HCT116 (cell line): ENCODE measurements at regions not wholly inside any gene's neighbourhood (a gene's known extent, or its start where the extent isn't known, plus 50 kb on each side); places are given as distances from the start of the nearest gene placed in this dataset.

Experiments
- ATAC-seq: fragments of 200-7000 bp; cut with Tn5 transposase; 2 replicates; pipeline ENCODE4 v1.9.1; 2020; ENCODE audit warnings: mild to moderate bottlenecking, moderate library complexity
- BruUV-seq: library from RNA; stranded (reverse); fragments of 400-500 nt; replicated peaks from 2 replicates; lab custom pipeline; 2021; lab: Mats Ljungman, UMichigan
- CTCF ChIA-PET: fragments of 300-600 bp; sonication (Branson Sonifier 250); formaldehyde crosslinking; loops from one replicate; lab custom pipeline; 2021; ENCODE audit warnings: antibody characterized with exemption; lab: Charles Lee
- POLR2A ChIA-PET: fragments of 300-600, 350-600 bp; sonication (Branson Sonifier 250); formaldehyde crosslinking; loops from one replicate; lab custom pipeline; 2021; ENCODE audit warnings: antibody characterized with exemption; lab: Charles Lee
- RAD21 ChIA-PET, 2 experiments: fragments of 300-600 bp; sonication (Branson Sonifier 250); formaldehyde crosslinking; loops; one replicate each; lab custom pipeline; 2023; ENCODE audit warnings: low total read pairs in 2 of 2; ENCODE audit not compliant: uncharacterized antibody in 2 of 2, unreplicated experiment in 2 of 2, low non-redundant PET in 1 of 2; lab: Charles Lee
- DNase-seq: peaks from one replicate; pipeline ENCODE4 v3.0.0-alpha.2; 2010; ENCODE audit warnings: low read depth, low spot score
- H2AFZ ChIP-seq: fragments of 200-600 bp; shearing (Covaris generic), sonication (generic); 2 replicates; pipeline ENCODE4 v1.6.1; 2017; ENCODE audit warnings: low read depth, mixed run types, mixed read lengths, antibody characterized with exemption, low read length; ENCODE audit not compliant: poor library complexity, severe bottlenecking
- H3K27ac ChIP-seq: 2 replicates; pipeline ENCODE4 v1.5.1; 2012; ENCODE audit warnings: low read depth, low read length
- H3K27me3 ChIP-seq: fragments of 200-600 bp; sonication (generic); 2 replicates; pipeline ENCODE4 v1.6.1; 2016; ENCODE audit warnings: mixed run types, low read length, mixed read lengths; ENCODE audit not compliant: insufficient read depth
- H3K36me3 ChIP-seq, 2 experiments: fragments of 200-500 bp in 1 of 2; fragments of 200-600 bp in 1 of 2; sonication (Bioruptor generic) in 1 of 2; sonication (generic) in 1 of 2; 2 replicates each; pipeline versions ENCODE4 v1.5.1 to v1.6.1; 2014 to 2016; ENCODE audit warnings: low read length in 2 of 2, inconsistent platforms in 1 of 2, mixed read lengths in 1 of 2, mixed run types in 1 of 2; ENCODE audit not compliant: insufficient read depth in 2 of 2, control insufficient read depth in 1 of 2
- H3K4me1 ChIP-seq, 2 experiments: fragments of 200-600 bp in 1 of 2; sonication (generic) in 1 of 2; 2 replicates each; pipeline versions ENCODE4 v1.5.1 to v1.6.1; 2012 to 2017; ENCODE audit warnings: low read length in 2 of 2, inconsistent platforms in 1 of 2, mild to moderate bottlenecking in 1 of 2, mixed read lengths in 1 of 2, mixed run types in 1 of 2, moderate library complexity in 1 of 2; ENCODE audit not compliant: insufficient read depth in 2 of 2, control insufficient read depth in 1 of 2
- H3K4me2 ChIP-seq: fragments of 200-600 bp; sonication (generic); 2 replicates; pipeline ENCODE4 v1.6.1; 2017; ENCODE audit warnings: mixed run types, low read length, mixed read lengths
- H3K4me3 ChIP-seq, 2 experiments: fragments of 200-600 bp in 1 of 2; sonication (generic) in 1 of 2; replicated peaks in 1 of 2; 2 replicates each; pipeline ENCODE4 v1.5.1; 2011 to 2016; ENCODE audit warnings: low read length in 2 of 2, control low read depth in 1 of 2, low read depth in 1 of 2, mild to moderate bottlenecking in 1 of 2, mixed read lengths in 1 of 2, mixed run types in 1 of 2
- H3K79me2 ChIP-seq: fragments of 200-600 bp; sonication (generic); 2 replicates; pipeline ENCODE4 v1.6.1; 2017; ENCODE audit warnings: mild to moderate bottlenecking, mixed run types, low read length, moderate library complexity, mixed read lengths; ENCODE audit not compliant: insufficient read depth
- H3K9ac ChIP-seq: fragments of 200-600 bp; sonication (generic); 2 replicates; pipeline ENCODE4 v1.6.1; 2016; ENCODE audit warnings: low read length, mixed read lengths
- H3K9me2 ChIP-seq: fragments of 200-600 bp; sonication (generic), shearing (Covaris generic); 2 replicates; pipeline ENCODE4 v1.6.1; 2017; ENCODE audit warnings: mixed run types, mild to moderate bottlenecking, moderate library complexity; ENCODE audit not compliant: insufficient read depth
- H3K9me3 ChIP-seq, 2 experiments: fragments of 200-500 bp in 1 of 2; fragments of 200-600 bp in 1 of 2; sonication (Bioruptor generic) in 1 of 2; sonication (generic) in 1 of 2; 2 replicates each; pipeline ENCODE4 v1.6.1; 2014 to 2017; ENCODE audit warnings: low read length in 2 of 2, mixed read lengths in 2 of 2, inconsistent platforms in 1 of 2, low read depth in 1 of 2, mild to moderate bottlenecking in 1 of 2, mixed run types in 1 of 2, moderate library complexity in 1 of 2; ENCODE audit not compliant: control insufficient read depth in 1 of 2, insufficient read depth in 1 of 2
- H4K20me1 ChIP-seq: fragments of 200-600 bp; sonication (generic), shearing (Covaris generic); 2 replicates; pipeline ENCODE4 v1.6.1; 2017; ENCODE audit warnings: mixed run types, mild to moderate bottlenecking, moderate library complexity; ENCODE audit not compliant: insufficient read depth
- EGR1 ChIP-seq: IDR thresholded peaks from 2 replicates; pipeline ENCODE4 v1.6.1; 2012; ENCODE audit warnings: low read depth
- ELF1 ChIP-seq: IDR thresholded peaks from 2 replicates; pipeline ENCODE4 v1.6.1; 2012; ENCODE audit warnings: low read depth, borderline replicate concordance
- EZH2 ChIP-seq: fragments of 200-600 bp; sonication (generic); IDR thresholded peaks from 2 replicates; pipeline ENCODE4 v1.6.1; 2017; ENCODE audit warnings: antibody characterized with exemption, mixed run types
- EZH2phosphoT487 ChIP-seq: fragments of 200-600 bp; IDR thresholded peaks from 2 replicates; pipeline ENCODE4 v1.6.1; 2018; ENCODE audit warnings: antibody characterized with exemption, borderline replicate concordance
- FOSL1 ChIP-seq: IDR thresholded peaks from 2 replicates; pipeline ENCODE4 v1.6.1; 2012; ENCODE audit warnings: low read depth
- JUND ChIP-seq: IDR thresholded peaks from 2 replicates; pipeline ENCODE4 v1.6.1; 2012
- POLR2A ChIP-seq: IDR thresholded peaks from 2 replicates; pipeline ENCODE4 v1.7.0; 2011; ENCODE audit warnings: borderline replicate concordance; ENCODE audit not compliant: insufficient read depth, insufficient read length; ENCODE audit errors: extremely low read depth
- RAD21 ChIP-seq: IDR thresholded peaks from 2 replicates; pipeline ENCODE4 v1.6.1; 2012; ENCODE audit warnings: low read depth, mild to moderate bottlenecking
- SP1 ChIP-seq: IDR thresholded peaks from 2 replicates; pipeline ENCODE4 v1.6.1; 2012; ENCODE audit warnings: low read depth
- SRF ChIP-seq: IDR thresholded peaks from 2 replicates; pipeline ENCODE4 v1.6.1; 2012; ENCODE audit warnings: low read depth
- YY1 ChIP-seq: IDR thresholded peaks from 2 replicates; pipeline ENCODE4 v1.6.1; 2011; ENCODE audit warnings: low read length, low read depth, moderate library complexity, mild to moderate bottlenecking; ENCODE audit not compliant: insufficient replicate concordance; ENCODE audit errors: extremely low read depth
- ZFX ChIP-seq: fragments of 450-650 bp; IDR thresholded peaks from 2 replicates; pipeline ENCODE4 v1.6.1; 2017
- intact Hi-C: fragments of 100-400 bp; cut with micrococcal nuclease; formaldehyde crosslinking; loops from 2 replicates; pipeline ENCODE4 v1.10.0; 2022
- TF ChIP-seq, protein P1 (sequence below): IDR thresholded peaks from 2 replicates; pipeline ENCODE4 v1.6.1; 2012
- TF ChIP-seq, protein P2 (sequence below): IDR thresholded peaks from 2 replicates; pipeline ENCODE4 v1.6.1; 2011; ENCODE audit warnings: mild to moderate bottlenecking, low read length, moderate library complexity; ENCODE audit not compliant: insufficient replicate concordance; ENCODE audit errors: extremely low read depth

DNA sequence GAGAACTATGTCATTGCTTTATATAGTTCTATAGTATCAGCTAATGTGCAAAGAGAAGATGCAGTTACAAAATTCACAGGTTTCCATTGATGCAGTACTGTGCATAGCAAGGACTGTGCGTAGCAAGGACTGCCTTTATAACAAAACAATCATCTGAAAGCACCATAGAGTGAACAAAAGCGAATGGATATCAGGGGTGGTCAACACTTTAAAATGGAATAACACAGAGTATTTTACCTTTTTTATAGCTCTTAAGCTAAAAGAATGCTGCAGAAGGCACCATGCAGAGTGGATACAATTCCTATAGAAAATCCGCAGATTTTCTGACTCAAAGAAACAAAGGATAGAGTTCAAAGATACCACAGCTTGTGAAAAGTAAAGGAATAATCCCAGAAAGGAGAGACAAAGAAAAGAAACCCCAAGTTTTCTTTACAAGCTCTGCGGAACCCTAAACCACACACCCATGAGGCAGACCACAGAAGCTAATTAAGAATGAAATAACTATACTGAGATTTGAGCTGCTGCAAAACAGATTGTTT lies 229.9 kb upstream of the DTNA start:
- Histone ChIP-seq H4K20me1 (no peaks in the 10 kb centered on the region), H3K9me3 (no peaks in the 10 kb centered on the region), H3K4me2 (no peak overlapping the region), H3K79me2 (no peaks in the 10 kb centered on the region), H3K27me3 (peaks cover 4% of the 10 kb centered on the region; the same call in 1 of the 2 replicates), H3K9me2 (no peaks in the 10 kb centered on the region), H3K36me3 (no peaks in the 10 kb centered on the region), H3K27ac (no peak overlapping the region), H3K4me1 (no peaks in the 10 kb centered on the region), H2AFZ (no peak overlapping the region), H3K4me3 (no peak overlapping the region), H3K9ac (no peak overlapping the region)
- ChIA-PET RAD21 (no interaction called here), CTCF (no interaction called here), POLR2A (no interaction called here)
- ATAC-seq (no peak), DNase-seq (no peak)
- no TSS peak for BruUV-seq
- TF ChIP-seq EGR1: no peak
- TF ChIP-seq RAD21: no peak
- TF ChIP-seq JUND: no peak
- TF ChIP-seq POLR2A: no peak
- no peak for TF ChIP-seq SP1
- TF ChIP-seq FOSL1: no peak
- TF ChIP-seq, protein P1, sequence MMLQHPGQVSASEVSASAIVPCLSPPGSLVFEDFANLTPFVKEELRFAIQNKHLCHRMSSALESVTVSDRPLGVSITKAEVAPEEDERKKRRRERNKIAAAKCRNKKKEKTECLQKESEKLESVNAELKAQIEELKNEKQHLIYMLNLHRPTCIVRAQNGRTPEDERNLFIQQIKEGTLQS: no peak
- TF ChIP-seq ELF1: no peak
- no peak for TF ChIP-seq EZH2phosphoT487
- TF ChIP-seq, protein P2, sequence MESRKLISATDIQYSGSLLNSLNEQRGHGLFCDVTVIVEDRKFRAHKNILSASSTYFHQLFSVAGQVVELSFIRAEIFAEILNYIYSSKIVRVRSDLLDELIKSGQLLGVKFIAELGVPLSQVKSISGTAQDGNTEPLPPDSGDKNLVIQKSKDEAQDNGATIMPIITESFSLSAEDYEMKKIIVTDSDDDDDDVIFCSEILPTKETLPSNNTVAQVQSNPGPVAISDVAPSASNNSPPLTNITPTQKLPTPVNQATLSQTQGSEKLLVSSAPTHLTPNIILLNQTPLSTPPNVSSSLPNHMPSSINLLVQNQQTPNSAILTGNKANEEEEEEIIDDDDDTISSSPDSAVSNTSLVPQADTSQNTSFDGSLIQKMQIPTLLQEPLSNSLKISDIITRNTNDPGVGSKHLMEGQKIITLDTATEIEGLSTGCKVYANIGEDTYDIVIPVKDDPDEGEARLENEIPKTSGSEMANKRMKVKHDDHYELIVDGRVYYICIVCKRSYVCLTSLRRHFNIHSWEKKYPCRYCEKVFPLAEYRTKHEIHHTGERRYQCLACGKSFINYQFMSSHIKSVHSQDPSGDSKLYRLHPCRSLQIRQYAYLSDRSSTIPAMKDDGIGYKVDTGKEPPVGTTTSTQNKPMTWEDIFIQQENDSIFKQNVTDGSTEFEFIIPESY: no peak
- no peak for TF ChIP-seq SRF
- TF ChIP-seq YY1: no peak
- no peak for TF ChIP-seq EZH2
- no peak for TF ChIP-seq ZFX
- intact Hi-C loops: no loop called here
